Panc1 (cell line): ENCODE measurements at regions not wholly inside any gene's neighbourhood (a gene's known extent, or its start where the extent isn't known, plus 50 kb on each side); places are given as distances from the start of the nearest gene placed in this dataset.

ENCODE experiments used
- CTCF ChIP-seq: fragments of 450-650 bp; IDR thresholded peaks from 2 replicates; pipeline ENCODE4 v1.5.1; 2017; ENCODE audit warnings: mild to moderate bottlenecking
- POLR2AphosphoS5 ChIP-seq: IDR thresholded peaks from 2 replicates; pipeline ENCODE4 v1.6.1; 2012; ENCODE audit warnings: mild to moderate bottlenecking, low read depth, low read length, moderate library complexity
- REST ChIP-seq, 2 experiments: IDR thresholded peaks; 2 replicates each; pipeline ENCODE4 v1.6.1; 2011 to 2012; ENCODE audit warnings: low read depth in 2 of 2, control low read depth in 1 of 2, low read length in 1 of 2, mild to moderate bottlenecking in 1 of 2, moderate library complexity in 1 of 2; ENCODE audit not compliant: insufficient read depth in 1 of 2
- SIN3A ChIP-seq: IDR thresholded peaks from 2 replicates; pipeline ENCODE4 v1.6.1; 2012; ENCODE audit warnings: low read depth, mild to moderate bottlenecking, low read length, moderate library complexity, borderline replicate concordance; ENCODE audit not compliant: insufficient read depth

- TF ChIP-seq CTCF (no peak; the same call in 1 of the 2 replicates), POLR2AphosphoS5 (no peak), SIN3A (no peak), REST (IDR thresholded peaks at IDR 0.05; ENCODE audit: insufficient read depth in 1 of 2, low read depth in 2 of 2, low read length in 1 of 2) (no peak)
Observed at GRCh38 chr1:22231995-22232690, 89.2 kb upstream of the WNT4 start.
